Retinal pigment epithelial cell (primary cell): ENCODE measurements at regions not wholly inside any gene's neighbourhood (a gene's known extent, or its start where the extent isn't known, plus 50 kb on each side); places are given as distances from the start of the nearest gene placed in this dataset.
A peak's percentile ranks its signal among the peaks of the same experiment; 100 is the strongest.
"Not testable (repeated sequence)": the region's sequence is repeated elsewhere in the genome, so short reads cannot be mapped to it uniquely, and the experiment has no call there.

ENCODE experiments used
- DNase-seq: peaks from one replicate; pipeline ENCODE4 v3.0.0-alpha.2; 2010; ENCODE audit warnings: low read depth
- H3K4me3 ChIP-seq: 2 replicates; pipeline ENCODE4 v1.5.1; 2011; ENCODE audit warnings: mild to moderate bottlenecking, low read length, control low read depth, moderate library complexity
- CTCF ChIP-seq: conservative IDR thresholded peaks from 2 replicates; pipeline ENCODE4 v1.5.1; 2011; ENCODE audit warnings: low read depth, low read length, control low read depth, inconsistent platforms

GRCh38 chr13:67934617-67935330 is 704.6 kb upstream of the PCDH9 start:
- no peak for TF ChIP-seq CTCF
- DNase-seq: peak; percentile 2
- H3K4me3 ChIP-seq: no peak overlapping the region

GRCh38 chr13:67932991-67933390 is 702.9 kb upstream of the PCDH9 start:
- TF ChIP-seq CTCF: no peak
- DNase-seq: no peak
- H3K4me3 ChIP-seq: no peak overlapping the region

GRCh38 chr13:67917291-67917987 is 687.3 kb upstream of the PCDH9 start:
- no peak overlapping the region for H3K4me3 ChIP-seq
- TF ChIP-seq CTCF: no peak
- no peak for DNase-seq

- no peak for TF ChIP-seq CTCF
- H3K4me3 ChIP-seq: no peak overlapping the region
- DNase-seq: no peak
Measured at GRCh38 chr13:67916650-67917049, 686.5 kb upstream of the PCDH9 start.

GRCh38 chr13:67914535-67914934 is 684.4 kb upstream of the PCDH9 start:
- H3K4me3 ChIP-seq: no peak overlapping the region
- TF ChIP-seq CTCF: no peak
- no peak for DNase-seq

- not testable (repeated sequence) for H3K4me3 ChIP-seq, DNase-seq
Measured at GRCh38 chr13:67902960-67903359, 672.8 kb upstream of the PCDH9 start.

GRCh38 chr13:67880916-67881315 is 650.8 kb upstream of the PCDH9 start:
- peak; percentile 29 for DNase-seq
- TF ChIP-seq CTCF: no peak
- H3K4me3 ChIP-seq: no peak overlapping the region
